ENCODE measurements at regions not wholly inside any gene's neighbourhood (a gene's known extent, or its start where the extent isn't known, plus 50 kb on each side); places are given as distances from the start of the nearest gene placed in this dataset.

DNA sequence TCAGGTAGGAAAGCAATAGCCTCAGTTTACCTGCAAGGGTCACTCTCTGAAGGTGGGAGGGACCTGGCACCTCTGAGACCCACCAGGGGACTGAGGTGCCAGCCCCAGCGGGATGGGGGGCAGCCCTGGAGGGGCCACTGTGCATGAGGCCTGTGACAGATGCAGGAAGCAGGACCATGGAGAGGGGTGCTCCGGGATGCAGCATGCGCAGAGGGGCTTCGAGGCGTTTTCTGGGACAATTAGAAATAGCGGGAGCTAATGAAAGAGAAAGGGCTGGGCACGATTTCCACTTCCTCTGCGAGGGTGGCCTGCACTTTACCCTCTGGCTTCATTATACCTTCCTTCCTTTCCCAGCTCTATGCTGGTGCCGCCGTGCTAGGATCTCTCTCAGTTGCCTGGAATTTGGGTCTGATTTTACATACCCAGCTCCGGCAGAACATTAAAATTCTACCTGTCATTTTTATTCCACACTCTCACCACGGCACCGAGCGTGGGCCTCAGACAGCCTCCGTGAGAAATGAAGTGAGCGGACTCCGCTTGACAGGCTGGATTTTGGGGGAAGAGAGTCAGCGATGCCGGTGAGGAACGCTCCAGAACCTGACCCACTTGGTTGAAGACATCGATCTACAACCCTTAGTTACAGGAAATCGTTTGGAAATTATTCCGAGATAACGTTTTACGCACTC lies 333.9 kb upstream of the PFKP start:
- DNase-seq (ENCODE audit: low spot score), result no peak

DNA sequence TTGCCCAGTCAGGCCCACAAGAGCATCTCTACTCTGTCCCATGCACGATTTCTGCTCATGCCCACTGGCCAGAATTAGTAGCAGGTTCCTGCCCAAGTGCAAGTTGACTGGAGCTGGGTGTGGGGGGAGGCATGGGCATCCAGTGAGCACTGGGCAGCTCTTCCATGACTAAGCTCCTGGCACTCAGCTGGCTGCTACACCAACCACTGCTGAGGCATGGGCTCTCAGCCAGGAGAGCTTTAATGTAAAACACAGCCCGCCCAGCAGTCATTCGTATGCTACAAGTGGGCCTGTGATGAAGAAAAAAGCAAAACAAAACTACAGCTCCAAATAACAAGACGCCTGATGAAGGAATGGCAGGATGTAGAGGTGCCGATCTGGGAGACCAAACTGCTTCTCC lies 335.4 kb upstream of the PFKP start:
- no peak for DNase-seq (ENCODE audit: low spot score)

DNA sequence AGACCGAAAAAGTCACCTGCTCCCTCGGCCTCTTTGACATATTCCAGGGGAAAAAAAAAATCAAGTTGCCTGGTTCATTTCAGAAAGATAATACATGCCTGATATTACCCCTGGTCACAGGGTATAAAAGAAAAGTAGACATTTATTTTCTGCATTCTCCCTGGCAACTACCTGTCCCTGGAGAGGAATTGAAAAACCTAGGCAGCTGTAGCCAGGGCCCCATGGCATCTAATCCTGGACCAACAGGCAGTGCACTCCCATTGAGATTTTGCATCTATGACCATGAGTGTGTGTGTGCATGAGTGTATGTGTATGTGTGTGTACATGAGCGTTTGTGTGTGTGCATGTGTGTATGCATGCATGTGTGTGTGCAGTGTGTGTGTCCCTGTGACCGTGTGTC lies 338.2 kb upstream of the PFKP start:
- no peak for DNase-seq (ENCODE audit: low spot score)

DNA sequence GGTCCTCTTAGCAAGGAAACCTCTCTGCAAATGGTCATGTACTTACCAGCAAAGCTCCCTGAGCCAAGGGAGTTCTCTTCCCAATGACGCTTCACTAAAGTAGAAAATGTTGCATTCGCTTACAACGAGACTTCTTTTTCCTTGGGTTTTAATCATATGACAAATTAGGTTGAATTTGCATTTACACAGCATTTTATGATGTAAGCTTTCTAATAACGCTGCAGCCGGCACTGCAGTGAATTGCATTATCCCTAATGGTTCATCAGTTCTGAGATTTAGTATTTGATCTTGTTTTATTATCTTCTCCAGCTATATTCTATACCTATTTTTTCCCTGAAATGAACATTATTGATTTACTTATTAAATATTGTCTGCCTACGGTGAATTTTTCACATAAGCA lies 339.3 kb upstream of the PFKP start:
- DNase-seq (ENCODE audit: low spot score), result no peak

DNA sequence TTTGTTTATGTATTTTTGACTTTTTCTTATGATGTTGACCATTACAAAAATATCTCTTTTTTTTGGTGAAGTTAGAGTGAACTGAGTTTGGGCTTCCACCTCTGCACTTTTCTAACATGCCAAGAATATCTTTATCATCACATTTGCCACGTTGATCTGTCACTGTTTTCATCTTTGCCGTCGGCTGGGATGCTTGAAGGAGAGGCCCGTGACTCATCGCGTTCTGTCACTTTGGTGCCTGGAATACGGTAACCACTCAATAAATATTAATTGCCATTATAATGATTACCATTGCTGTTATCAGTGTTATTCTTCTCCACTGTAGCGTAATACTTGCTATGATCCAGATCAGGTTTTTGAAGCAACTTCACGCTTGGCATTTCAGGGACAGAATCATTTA lies 350.8 kb upstream of the PFKP start:
- DNase-seq (ENCODE audit: low spot score), result no peak

DNA sequence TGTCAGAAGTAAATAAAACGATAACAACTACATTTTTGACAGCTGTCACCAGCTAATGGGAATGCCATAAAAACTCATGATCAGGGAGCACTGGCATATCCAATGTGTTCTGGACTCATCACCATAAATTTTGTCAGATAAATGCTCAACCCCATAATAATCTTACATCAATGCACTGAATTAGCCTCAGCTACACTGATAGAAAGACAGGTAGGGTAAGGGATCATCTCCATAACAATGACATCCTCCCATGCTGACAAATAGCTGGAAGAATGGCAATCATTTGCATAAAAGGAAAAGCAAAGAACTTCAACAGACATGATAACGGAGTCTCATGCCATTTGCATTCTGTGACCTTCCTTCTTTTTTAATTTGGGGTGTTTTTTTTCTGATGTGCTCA lies 352.8 kb upstream of the PFKP start:
- no peak for DNase-seq (ENCODE audit: low spot score)

DNA sequence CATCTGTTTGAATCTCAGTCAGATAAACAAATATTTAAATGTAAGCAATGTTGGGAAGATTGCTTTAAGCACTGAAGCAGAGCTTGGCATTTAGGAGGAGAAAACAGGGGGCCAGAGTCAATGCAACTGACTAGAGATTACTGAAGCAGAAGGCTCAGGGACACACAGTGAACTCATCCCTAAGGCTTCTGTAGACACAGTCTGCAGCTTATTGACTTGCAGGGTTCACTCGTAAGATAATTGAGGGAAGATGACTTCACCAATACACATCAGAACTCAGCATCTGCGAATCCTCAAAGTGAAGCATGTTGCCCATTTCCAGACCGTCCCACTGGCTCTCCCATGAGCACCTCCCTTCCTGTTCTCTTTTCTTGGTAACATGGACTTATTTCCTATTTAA lies 363.4 kb upstream of the PFKP start:
- no peak for DNase-seq (ENCODE audit: low spot score)

DNA sequence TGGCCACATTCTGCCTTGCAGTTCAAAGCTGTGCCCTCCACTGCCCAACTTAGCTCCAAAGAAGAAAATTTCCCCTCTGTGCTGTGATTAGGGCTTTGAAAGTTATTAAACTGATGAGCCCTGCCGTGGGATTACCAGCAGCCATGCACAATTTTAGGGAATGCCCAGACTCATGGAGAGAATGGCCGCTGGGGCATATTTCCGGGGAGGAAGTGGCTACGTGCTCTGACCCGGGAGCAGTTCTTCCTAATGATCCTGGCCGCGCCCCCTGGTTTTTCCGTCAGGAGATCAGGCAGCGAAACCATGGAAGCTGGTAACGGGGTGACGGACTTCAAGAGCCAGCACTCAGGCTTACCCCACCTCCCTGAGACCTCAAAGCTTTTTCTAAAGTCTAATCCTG lies 365.5 kb upstream of the PFKP start:
- DNase-seq (ENCODE audit: low spot score), result no peak

DNA sequence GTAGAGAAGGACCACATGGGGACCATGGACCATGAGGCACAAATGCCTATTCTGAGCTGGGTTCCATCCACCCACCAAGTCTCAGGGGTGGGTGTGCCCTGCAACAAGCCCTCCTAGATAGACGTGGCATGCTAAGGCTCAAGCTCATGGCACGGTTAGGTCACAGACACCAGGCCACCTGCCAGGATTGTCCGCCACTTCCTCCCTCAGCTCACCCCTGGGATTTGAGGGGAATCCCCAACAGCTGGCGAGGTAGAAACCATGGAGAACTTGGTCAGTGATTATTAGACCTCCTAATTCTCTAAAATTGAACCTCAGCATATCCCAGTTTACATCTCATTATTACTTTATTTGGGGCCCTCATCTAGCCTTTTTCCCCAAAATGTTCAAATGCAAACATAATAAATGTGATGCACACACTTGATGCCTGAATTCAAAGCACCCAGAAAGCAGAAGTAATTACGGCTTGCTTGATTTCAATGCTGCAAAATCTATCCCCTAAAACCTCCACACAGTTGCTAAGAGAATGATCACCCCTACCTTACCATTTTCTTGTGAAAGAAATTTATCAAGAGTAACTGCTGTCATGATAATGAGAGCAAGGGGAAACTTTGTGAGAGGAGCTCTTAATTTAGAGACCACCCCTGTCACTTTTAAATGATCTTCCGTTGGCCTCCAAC lies 366.6 kb upstream of the PFKP start:
- DNase-seq (ENCODE audit: low spot score), result no peak

DNA sequence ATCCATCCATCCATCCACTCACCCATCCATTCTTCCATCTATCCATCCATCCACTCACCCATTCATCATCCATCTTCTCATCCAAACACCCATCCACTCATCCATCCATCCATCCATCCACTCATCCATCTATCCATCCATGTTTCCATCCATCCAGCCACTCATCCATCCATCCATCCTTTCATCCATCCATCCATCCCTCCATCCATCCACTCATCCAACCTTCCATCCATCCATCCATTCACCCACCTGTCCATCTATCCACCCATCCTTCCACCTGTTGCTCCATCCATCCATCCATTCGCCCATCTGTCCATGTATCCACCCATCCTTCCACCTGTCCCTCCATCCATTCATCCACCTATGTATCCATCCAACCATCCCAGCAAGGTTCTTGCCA lies 378.4 kb upstream of the PFKP start:
- DNase-seq (ENCODE audit: low spot score), result no peak

DNA sequence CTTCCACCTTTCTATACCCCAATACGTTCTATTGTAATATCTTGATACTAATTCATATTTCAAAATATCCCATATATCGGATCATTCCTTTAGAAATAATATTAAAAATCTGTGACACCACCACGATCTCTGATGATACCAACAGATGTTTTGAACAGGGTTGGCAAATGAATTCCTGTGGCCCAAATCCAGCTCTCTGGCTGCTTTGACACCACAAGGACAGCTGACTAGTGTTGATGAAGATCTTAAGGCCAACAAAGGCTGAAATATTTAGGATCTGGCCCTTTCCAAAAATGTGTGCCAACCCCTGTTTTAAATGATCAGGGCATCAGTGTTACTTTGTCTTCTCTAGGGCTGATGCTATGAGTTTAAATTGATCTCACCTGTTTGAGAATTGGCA lies 380.7 kb upstream of the PFKP start:
- no peak for DNase-seq (ENCODE audit: low spot score)

DNA sequence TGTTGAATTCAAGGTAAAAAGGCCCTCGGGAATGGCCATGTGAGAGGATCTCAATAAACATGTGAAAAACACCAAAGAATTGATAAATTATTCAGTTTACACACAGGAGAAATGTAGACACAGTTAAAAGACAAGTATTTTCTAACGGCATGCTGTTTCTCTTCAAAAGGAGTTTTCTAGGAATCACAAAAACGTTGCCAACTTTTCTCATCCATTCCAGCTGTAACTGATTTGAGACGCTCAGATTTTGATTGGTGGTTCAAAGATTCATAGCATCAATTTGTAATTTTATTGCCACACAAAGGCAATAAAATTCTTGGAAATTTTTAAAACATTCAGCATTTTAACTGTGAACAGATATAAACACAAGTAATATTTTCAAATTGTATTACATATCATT lies 384.9 kb upstream of the PFKP start:
- no peak for DNase-seq (ENCODE audit: low spot score)

DNA sequence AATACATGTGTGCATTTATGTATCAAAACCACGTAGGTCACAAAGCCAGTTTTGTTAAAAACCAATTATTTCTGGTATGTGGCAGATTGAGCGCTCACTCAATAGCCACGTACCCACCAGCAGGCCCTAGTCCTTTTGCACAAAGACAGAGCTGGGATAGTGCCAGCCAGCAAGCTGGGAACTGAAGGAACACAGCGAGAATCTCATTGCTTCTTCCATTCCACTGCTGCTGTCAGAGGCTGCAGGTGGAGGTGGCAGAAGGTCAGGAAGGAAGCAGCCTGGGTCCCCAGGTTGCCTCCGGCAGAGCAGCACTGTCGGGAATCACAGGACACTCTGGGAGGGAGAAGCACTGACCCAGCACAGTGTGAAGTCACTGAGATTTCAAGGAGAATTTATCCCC lies 385.5 kb upstream of the PFKP start:
- DNase-seq (ENCODE audit: low spot score), result no peak

DNA sequence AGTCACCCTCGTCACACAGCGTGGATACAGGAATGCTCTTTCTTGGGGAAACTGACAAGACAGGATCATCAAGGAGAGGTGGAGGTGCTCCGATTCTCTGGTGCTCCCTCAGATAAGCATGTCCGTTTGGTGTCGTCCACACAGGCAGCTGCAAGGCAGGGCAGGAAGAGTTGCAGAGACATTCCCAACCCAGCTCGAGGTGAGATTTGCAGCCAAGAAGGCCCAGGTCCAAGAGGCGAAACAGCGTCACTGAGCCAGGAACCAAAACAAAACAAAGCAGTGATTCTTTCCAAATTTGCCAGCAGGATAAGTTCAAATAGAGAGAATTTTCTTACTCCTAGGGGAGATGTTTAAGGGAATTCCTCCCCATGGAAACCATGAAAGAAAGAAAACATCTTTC lies 386.5 kb upstream of the PFKP start:
- no peak for DNase-seq (ENCODE audit: low spot score)

DNA sequence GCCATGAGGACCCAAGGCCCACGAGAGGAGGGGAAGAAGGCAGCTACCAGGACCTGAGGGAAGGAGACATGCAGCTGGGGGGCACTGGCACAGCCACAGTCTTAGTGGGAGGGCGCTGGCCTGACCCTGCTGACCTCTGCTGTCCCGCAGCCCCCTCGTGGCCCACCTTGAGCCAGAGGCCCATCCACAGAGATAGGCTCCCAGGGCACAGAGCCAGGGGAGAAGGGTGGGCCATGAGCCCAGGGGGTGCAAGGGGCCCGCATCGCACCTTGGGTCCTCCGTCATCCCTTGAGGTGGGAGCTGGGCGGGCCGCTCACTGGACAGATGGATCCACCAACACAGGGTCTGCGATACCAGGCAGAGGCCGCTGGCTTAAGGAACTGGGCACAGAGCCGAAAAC lies 387.7 kb upstream of the PFKP start:
- DNase-seq (ENCODE audit: low spot score), result no peak

DNA sequence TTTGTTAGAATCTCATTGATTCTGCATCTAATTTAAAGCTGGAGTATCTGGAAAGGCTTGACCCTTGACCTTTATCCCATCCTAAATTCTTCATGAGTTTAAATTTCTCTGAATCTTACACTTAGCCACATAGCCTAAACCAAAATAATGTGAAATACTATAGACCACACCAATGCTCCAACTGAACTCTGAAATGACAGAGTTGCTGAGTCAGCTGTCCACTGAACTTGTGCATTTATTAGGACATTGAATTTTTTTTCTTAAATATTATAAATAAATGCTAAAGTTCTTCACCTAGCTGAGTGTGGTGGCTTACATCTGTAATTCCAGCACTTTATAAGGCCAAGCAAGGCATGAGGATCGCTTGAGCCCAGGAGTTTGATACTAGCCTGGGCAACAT lies 390.9 kb upstream of the PFKP start:
- DNase-seq (ENCODE audit: low spot score), result no peak

DNA sequence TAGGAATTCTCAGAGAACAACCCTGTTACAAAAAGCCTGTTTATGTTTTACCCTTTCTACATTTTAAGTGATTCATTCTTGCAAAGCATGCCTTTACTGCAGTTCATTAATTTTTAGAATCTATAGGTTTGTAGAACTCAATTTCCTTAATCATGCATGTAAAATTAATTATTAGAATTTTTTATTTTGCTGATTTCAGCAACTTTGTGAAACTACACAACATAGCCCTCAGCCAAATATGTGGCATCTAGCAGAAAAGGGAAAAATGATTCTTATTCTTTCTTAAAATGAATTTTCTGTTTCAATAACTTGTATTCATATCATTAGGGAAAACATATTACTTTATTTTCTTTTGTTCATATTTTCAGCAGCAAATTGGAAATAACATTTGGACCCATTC lies 392.9 kb upstream of the PFKP start:
- no peak for DNase-seq (ENCODE audit: low spot score)

DNA sequence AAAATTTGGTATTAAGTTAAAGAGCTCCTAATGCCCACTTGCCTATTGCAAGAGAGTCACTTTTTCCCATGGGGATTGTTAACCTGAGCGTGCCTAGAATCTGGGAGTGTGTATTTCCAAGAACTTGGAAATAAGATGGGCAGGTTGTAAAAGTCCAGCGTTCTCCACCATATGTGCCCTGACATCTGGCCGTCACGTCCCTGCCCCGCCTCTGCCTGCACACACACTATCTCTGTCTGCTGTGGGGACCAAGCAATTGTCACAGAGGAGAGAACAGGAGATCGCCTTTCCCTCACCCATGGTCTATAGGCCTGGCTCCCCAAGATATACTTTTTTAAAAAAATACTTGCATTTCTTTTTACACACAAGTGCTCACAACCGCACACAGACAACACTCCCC lies 396.5 kb upstream of the PFKP start:
- no peak for DNase-seq (ENCODE audit: low spot score)

DNA sequence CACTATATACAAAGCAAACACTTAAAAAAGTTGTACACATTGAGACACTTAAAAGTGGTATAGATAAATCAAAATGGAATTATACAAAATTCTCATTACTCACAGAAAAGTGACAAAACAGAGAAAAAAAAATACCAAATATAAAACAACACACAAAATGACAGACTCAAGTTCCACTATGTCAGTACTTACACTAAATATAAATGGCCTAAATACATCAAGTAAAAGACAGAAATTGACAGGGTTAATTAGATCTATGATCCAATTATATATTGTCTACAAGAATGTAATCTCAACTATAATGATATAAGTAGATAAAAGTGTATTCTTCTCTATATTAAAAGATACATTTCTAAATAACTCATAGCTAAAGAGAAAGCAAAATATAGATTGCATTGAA lies 401.6 kb upstream of the PFKP start:
- no peak for DNase-seq (ENCODE audit: low spot score)

DNA sequence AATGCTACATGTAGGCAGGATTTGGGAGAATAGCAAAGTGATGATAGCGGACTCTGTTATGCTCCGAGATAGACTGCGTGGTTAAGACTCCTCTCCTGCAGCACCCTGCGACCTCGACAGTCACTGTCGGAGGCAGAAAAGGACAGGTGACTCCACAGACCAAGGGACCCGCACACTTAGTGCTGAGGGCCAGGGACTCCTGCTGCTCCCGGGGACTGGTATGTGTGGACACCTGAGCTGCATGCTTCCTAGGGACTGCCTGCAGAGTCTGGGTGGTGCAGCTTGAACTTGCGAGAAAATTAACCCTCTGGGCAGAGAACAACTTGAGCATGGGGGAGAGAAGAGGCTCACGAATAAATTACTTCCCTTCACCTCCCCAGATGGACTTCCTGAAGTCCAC lies 407.1 kb upstream of the PFKP start:
- no peak for DNase-seq (ENCODE audit: low spot score)

DNA sequence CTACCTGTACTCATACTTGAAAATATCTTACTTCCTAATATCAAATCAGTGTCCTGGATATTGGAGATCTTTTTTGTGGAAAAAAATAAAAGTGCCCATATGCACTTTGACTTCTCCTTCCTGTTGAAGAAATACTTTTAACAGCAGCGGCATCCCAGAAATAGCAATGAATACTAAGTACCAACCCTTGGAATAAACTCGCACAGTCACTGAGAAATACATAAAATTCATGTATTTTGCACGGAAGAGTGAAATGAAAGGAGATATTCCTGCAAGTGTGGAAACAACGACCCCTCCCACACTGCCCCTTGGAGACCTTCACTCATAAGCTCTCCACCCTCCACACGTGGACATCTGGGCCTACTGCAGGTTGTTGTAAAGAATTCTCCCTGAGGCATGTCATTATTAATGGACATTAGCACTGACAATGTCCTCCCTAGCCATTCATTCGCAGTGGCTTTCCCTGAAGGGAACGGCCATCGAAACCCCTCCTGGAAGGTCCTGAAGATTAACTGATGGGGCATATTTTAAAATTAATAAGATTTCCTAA lies 407.6 kb upstream of the PFKP start:
- DNase-seq (ENCODE audit: low spot score), result no peak

DNA sequence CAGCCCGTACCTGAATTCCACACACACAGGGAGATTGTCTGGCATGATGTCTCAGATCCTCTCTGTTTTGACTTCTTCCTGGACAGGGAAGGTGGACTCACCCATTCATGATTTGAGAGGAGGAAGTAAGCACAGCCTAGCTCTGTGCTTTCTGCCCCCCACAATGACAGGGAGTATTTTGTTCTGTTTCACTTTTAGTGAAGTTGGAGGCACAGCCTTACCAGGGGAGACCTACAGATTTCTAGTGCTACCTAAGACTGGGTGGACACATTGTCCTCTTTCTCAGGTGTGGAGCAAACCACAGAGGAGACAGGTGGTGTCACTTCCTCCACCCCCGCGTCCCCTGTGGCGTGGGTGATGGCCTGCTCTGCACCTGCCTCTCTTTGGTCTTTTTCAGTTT lies 408.6 kb upstream of the PFKP start:
- DNase-seq (ENCODE audit: low spot score), result no peak

DNA sequence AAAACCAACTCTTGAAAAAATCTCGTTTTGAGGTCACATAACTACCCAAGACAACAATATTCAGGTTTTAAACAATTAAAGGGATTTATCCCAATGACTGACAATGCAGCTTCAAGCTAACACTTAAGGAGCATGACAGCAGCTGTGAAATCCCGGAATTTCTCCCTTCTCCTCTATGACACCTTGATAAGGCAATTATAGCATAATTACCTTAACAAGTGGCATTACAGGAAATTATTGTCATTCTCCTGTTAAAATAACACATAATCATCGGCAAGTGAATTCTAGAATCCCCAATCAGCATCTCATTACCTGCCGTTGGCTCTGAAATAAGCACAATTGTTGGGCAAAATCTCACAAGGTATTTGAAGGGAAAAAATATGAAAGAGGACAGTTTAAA lies 417.0 kb upstream of the PFKP start:
- DNase-seq (ENCODE audit: low spot score), result no peak

DNA sequence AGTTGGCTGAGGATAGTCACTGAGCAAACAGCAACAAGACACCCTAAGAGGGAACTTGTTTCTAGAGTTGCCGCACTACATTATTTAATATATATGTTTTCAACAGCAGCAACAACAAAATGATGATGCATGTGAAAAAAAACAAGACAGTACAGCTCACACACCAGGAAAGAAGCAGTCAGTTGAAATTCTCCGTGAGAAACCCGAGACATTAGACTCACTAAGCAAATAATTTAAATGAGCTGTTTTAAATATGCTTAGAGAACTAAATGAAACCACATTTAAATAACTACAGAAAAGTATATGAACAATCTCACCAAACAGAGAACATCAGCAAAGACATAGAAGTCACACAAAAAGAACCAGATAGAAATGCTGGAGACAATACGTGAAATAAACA lies 426.3 kb upstream of the PFKP start:
- no peak for DNase-seq (ENCODE audit: low spot score)

Data from SK-N-DZ (cell line).